ENCODE measurements at regions not wholly inside any gene's neighbourhood (a gene's known extent, or its start where the extent isn't known, plus 50 kb on each side); places are given as distances from the start of the nearest gene placed in this dataset.

DNA sequence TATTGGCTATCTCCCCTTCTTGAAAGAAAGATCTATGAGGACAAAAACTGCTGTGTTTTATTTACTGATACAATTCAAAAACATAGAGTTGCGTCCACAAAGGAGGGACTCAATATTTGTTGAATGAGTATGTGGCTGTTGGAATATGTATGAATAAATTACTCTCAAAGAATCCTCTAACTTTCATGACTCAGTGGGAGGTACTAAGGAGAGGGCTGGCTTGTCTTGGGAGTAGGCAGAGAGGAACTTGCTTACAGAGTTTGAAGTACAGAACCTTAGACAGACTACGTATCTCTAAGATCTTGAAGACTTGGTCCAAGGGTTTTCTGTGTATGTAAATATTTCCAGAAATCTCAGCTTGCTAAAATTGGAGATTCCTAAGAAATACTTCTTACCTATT is 504.0 kb upstream of the PTCHD4 start:
- ATAC-seq, result peak; percentile 49; the same call in 1 of the 3 replicates

DNA sequence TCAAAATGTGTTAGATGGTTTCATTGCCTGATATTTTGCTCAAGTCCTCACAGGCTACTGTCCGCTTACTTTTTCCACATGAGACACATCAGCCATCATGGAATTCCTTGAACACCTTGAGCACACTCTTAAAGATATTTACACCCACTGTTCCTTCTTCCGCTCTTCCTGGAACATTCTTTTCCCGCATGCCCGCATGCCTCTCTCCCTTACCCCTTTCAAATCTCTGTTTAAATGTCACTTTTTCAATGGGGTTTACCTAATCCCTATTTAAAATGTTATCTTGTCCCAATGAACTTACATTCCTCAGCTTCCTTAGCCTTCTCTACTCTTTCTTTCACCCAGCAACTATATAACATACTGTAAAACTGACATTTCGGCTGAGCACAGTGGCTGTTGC is 503.3 kb upstream of the PTCHD4 start:
- TF ChIP-seq ESRRG (CRISPR knock-in tag; IDR thresholded peaks at IDR 0.05) (no peak), ZNF70 (CRISPR knock-in tag; IDR thresholded peaks at IDR 0.05) (no peak), SNAI2 (CRISPR knock-in tag; IDR thresholded peaks at IDR 0.05) (no peak), ZNF565 (CRISPR knock-in tag; conservative IDR thresholded peaks at IDR 0.05; ENCODE audit: low read depth) (no peak), ZC3H10 (CRISPR knock-in tag; IDR thresholded peaks at IDR 0.05) (no peak), CSDC2 (CRISPR knock-in tag; IDR thresholded peaks at IDR 0.05) (no peak), ZFP30 (CRISPR knock-in tag; IDR thresholded peaks at IDR 0.05) (no peak), GLIS3 (CRISPR knock-in tag; IDR thresholded peaks at IDR 0.05) (no peak)
- TF ChIP-seq, protein P1, sequence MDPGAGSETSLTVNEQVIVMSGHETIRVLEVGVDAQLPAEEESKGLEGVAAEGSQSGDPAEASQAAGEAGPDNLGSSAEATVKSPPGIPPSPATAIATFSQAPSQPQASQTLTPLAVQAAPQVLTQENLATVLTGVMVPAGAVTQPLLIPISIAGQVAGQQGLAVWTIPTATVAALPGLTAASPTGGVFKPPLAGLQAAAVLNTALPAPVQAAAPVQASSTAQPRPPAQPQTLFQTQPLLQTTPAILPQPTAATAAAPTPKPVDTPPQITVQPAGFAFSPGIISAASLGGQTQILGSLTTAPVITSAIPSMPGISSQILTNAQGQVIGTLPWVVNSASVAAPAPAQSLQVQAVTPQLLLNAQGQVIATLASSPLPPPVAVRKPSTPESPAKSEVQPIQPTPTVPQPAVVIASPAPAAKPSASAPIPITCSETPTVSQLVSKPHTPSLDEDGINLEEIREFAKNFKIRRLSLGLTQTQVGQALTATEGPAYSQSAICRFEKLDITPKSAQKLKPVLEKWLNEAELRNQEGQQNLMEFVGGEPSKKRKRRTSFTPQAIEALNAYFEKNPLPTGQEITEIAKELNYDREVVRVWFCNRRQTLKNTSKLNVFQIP (CRISPR knock-in tag; IDR thresholded peaks at IDR 0.05; ENCODE audit: borderline replicate concordance, low read depth), result no peak
- no peak for ATAC-seq

More for the DNA sequence above, 504.0 kb upstream of the PTCHD4 start:
- TF ChIP-seq OSR1 (CRISPR knock-in tag; IDR thresholded peaks at IDR 0.05) (no peak), ZNF70 (CRISPR knock-in tag; IDR thresholded peaks at IDR 0.05) (no peak), ZFP30 (CRISPR knock-in tag; IDR thresholded peaks at IDR 0.05) (no peak), BACH2 (CRISPR knock-in tag; IDR thresholded peaks at IDR 0.05; ENCODE audit: borderline replicate concordance) (no peak), ARNTL (CRISPR knock-in tag; IDR thresholded peaks at IDR 0.05; ENCODE audit: borderline replicate concordance, low read depth) (no peak), RARB (CRISPR knock-in tag; IDR thresholded peaks at IDR 0.05) (no peak), CSDC2 (CRISPR knock-in tag; IDR thresholded peaks at IDR 0.05) (no peak), ZNF8 (CRISPR knock-in tag; IDR thresholded peaks at IDR 0.05) (no peak), ZC3H10 (CRISPR knock-in tag; IDR thresholded peaks at IDR 0.05) (no peak), ESRRG (CRISPR knock-in tag; IDR thresholded peaks at IDR 0.05) (no peak), ZNF565 (CRISPR knock-in tag; conservative IDR thresholded peaks at IDR 0.05; ENCODE audit: low read depth) (no peak), TCF4 (CRISPR knock-in tag; IDR thresholded peaks at IDR 0.05; ENCODE audit: borderline replicate concordance) (no peak), ISL1 (CRISPR knock-in tag; IDR thresholded peaks at IDR 0.05) (no peak), ZFP3 (CRISPR knock-in tag; IDR thresholded peaks at IDR 0.05) (no peak), TOX (CRISPR knock-in tag; IDR thresholded peaks at IDR 0.05; ENCODE audit: borderline replicate concordance) (no peak), SNAI2 (CRISPR knock-in tag; IDR thresholded peaks at IDR 0.05) (no peak)
- TF ChIP-seq, protein P2, sequence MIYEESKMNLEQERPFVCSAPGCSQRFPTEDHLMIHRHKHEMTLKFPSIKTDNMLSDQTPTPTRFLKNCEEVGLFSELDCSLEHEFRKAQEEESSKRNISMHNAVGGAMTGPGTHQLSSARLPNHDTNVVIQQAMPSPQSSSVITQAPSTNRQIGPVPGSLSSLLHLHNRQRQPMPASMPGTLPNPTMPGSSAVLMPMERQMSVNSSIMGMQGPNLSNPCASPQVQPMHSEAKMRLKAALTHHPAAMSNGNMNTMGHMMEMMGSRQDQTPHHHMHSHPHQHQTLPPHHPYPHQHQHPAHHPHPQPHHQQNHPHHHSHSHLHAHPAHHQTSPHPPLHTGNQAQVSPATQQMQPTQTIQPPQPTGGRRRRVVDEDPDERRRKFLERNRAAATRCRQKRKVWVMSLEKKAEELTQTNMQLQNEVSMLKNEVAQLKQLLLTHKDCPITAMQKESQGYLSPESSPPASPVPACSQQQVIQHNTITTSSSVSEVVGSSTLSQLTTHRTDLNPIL (CRISPR knock-in tag; IDR thresholded peaks at IDR 0.05; ENCODE audit: low read depth), result no peak
- TF ChIP-seq, protein P3, sequence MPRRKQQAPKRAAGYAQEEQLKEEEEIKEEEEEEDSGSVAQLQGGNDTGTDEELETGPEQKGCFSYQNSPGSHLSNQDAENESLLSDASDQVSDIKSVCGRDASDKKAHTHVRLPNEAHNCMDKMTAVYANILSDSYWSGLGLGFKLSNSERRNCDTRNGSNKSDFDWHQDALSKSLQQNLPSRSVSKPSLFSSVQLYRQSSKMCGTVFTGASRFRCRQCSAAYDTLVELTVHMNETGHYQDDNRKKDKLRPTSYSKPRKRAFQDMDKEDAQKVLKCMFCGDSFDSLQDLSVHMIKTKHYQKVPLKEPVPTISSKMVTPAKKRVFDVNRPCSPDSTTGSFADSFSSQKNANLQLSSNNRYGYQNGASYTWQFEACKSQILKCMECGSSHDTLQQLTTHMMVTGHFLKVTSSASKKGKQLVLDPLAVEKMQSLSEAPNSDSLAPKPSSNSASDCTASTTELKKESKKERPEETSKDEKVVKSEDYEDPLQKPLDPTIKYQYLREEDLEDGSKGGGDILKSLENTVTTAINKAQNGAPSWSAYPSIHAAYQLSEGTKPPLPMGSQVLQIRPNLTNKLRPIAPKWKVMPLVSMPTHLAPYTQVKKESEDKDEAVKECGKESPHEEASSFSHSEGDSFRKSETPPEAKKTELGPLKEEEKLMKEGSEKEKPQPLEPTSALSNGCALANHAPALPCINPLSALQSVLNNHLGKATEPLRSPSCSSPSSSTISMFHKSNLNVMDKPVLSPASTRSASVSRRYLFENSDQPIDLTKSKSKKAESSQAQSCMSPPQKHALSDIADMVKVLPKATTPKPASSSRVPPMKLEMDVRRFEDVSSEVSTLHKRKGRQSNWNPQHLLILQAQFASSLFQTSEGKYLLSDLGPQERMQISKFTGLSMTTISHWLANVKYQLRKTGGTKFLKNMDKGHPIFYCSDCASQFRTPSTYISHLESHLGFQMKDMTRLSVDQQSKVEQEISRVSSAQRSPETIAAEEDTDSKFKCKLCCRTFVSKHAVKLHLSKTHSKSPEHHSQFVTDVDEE (CRISPR knock-in tag; IDR thresholded peaks at IDR 0.05), result no peak
- TF ChIP-seq, protein P1 (CRISPR knock-in tag; IDR thresholded peaks at IDR 0.05; ENCODE audit: borderline replicate concordance, low read depth), result no peak

DNA sequence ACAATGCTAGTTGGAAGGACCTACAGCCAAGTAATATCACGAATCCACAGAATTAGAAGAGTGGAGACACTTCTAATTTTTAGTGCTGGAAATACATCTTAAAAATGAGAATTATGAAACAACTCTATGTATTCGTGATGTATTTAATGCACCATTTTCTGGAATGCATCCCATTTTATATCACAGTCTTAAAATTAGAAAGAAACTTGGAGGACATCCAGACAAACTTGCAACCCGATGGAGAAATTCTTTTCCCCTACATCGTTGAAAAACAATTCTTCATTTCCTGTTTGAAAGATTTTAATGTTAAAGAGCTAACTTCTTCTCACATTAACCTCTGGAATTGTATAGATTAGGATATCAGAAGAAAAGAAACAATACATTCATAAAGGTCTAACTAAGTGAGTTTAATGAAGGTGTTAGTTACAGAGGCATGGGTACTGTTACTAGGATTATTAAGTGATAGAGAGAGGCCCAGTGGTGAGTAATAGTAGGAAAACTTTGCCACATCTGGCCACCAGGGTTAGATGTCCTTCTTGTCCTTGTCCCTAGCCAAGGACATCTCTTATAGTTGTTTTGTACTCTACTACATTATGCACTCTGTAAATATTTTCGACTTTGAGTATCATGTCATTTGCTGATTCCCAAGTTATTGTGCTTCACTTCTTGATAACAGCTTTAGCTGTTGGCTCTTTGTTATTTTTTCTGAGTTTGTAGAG is 502.4 kb upstream of the PTCHD4 start:
- ATAC-seq, result no peak
- no peak for TF ChIP-seq ISL1 (CRISPR knock-in tag; IDR thresholded peaks at IDR 0.05)
- no peak for TF ChIP-seq ZNF70 (CRISPR knock-in tag; IDR thresholded peaks at IDR 0.05)
- TF ChIP-seq, protein P4, sequence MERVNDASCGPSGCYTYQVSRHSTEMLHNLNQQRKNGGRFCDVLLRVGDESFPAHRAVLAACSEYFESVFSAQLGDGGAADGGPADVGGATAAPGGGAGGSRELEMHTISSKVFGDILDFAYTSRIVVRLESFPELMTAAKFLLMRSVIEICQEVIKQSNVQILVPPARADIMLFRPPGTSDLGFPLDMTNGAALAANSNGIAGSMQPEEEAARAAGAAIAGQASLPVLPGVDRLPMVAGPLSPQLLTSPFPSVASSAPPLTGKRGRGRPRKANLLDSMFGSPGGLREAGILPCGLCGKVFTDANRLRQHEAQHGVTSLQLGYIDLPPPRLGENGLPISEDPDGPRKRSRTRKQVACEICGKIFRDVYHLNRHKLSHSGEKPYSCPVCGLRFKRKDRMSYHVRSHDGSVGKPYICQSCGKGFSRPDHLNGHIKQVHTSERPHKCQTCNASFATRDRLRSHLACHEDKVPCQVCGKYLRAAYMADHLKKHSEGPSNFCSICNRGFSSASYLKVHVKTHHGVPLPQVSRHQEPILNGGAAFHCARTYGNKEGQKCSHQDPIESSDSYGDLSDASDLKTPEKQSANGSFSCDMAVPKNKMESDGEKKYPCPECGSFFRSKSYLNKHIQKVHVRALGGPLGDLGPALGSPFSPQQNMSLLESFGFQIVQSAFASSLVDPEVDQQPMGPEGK (CRISPR knock-in tag; IDR thresholded peaks at IDR 0.05; ENCODE audit: borderline replicate concordance), result no peak
- TF ChIP-seq ZNF565 (CRISPR knock-in tag; conservative IDR thresholded peaks at IDR 0.05; ENCODE audit: low read depth), result no peak
- TF ChIP-seq CSDC2 (CRISPR knock-in tag; IDR thresholded peaks at IDR 0.05), result no peak
- TF ChIP-seq, protein P2 (CRISPR knock-in tag; IDR thresholded peaks at IDR 0.05; ENCODE audit: low read depth), result no peak
- TF ChIP-seq, protein P3 (CRISPR knock-in tag; IDR thresholded peaks at IDR 0.05), result no peak
- TF ChIP-seq ZFP30 (CRISPR knock-in tag; IDR thresholded peaks at IDR 0.05), result no peak
- no peak for TF ChIP-seq ZC3H10 (CRISPR knock-in tag; IDR thresholded peaks at IDR 0.05)

Measured in SK-N-SH treated with all-trans-retinoic acid at 6 μM for 48 hours (cell line).